Adrenal gland (tissue), 5 donors: ENCODE measurements at regions not wholly inside any gene's neighbourhood (a gene's known extent, or its start where the extent isn't known, plus 50 kb on each side); places are given as distances from the start of the nearest gene placed in this dataset.

Experiments
- CTCF ChIP-seq, 6 experiments: fragments of 450-650 bp in 4 of 6; fragments of 200-600 bp in 2 of 6; sonication (generic) in 1 of 6; IDR thresholded peaks; 1 replicate in 5 of 6; 2 replicates in 1 of 6; pipeline versions ENCODE4 v1.5.1 to v1.8.0; 2016 to 2021; ENCODE audit warnings: antibody characterized with exemption in 6 of 6, mild to moderate bottlenecking in 2 of 6, moderate library complexity in 1 of 6
- POLR2A ChIP-seq, 2 donors: fragments of 450-650 bp; IDR thresholded peaks; one replicate each; pipeline ENCODE4 v1.6.1; 2017; ENCODE audit warnings: antibody characterized with exemption in 2 of 2, mild to moderate bottlenecking in 2 of 2, moderate library complexity in 1 of 2
- donor health status: DM: no; HTN: no; CAD: no.

- TF ChIP-seq POLR2A (IDR thresholded peaks at IDR 0.05): no peak
- no peak for TF ChIP-seq CTCF (IDR thresholded peaks at IDR 0.05)
Observed at GRCh38 chr12:111152561-111152960, 216.3 kb downstream of the PHETA1 start.
